GM12878 (cell line): ENCODE measurements at regions not wholly inside any gene's neighbourhood (a gene's known extent, or its start where the extent isn't known, plus 50 kb on each side); places are given as distances from the start of the nearest gene placed in this dataset.

Experiments
- EED ChIP-seq: sonication (generic); IDR thresholded peaks from 2 replicates; pipeline ENCODE4 v1.6.1; 2016; ENCODE audit warnings: antibody characterized with exemption, low read depth
- HCFC1 ChIP-seq: fragments of 150-350 bp; IDR thresholded peaks from 2 replicates; pipeline ENCODE4 v1.6.1; 2014; ENCODE audit warnings: low read length
- RCOR1 ChIP-seq: conservative IDR thresholded peaks from 2 replicates; pipeline ENCODE4 v1.6.1; 2012; ENCODE audit warnings: low read depth, low read length, improper control_type of control experiment
- SIN3A ChIP-seq: IDR thresholded peaks from 2 replicates; pipeline ENCODE4 v1.6.1; 2012; ENCODE audit warnings: low read depth, low read length, improper control_type of control experiment
- SMAD5 ChIP-seq: IDR thresholded peaks from 2 replicates; pipeline ENCODE4 v1.6.1; 2016; ENCODE audit warnings: antibody characterized with exemption, low read depth
- SP1 ChIP-seq: IDR thresholded peaks from one replicate; pipeline ENCODE4 v1.6.1; 2011; ENCODE audit warnings: low read depth, low read length
- TF ChIP-seq, protein P1 (sequence below): IDR thresholded peaks from 2 replicates; pipeline ENCODE4 v1.6.1; 2012; ENCODE audit warnings: improper control_type of control experiment, low read depth, low read length; ENCODE audit not compliant: insufficient replicate concordance
- TF ChIP-seq, protein P2 (sequence below): fragments of 450-650 bp; formaldehyde crosslinking; IDR thresholded peaks from 2 replicates; pipeline ENCODE4 v1.4.0; 2020; ENCODE audit warnings: mild to moderate bottlenecking, moderate library complexity

DNA sequence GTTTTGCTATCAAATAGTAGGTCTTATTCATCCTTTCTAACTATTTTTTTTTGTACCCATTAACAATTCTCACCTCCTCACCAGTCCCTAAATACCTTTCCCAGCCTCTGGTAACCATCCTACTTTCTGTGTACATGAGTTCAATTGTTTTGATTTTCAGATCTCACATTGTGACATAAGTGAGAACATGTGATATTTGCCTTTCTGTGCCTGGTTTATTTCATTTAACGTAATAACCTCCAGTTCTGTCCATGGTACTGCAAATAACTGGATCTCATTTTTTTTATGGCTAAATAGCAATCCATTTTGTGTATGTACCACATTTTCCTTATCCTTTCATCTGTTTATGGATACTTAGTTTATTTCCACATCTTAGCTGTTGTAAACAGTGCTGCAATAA is 181.9 kb upstream of the KIF2B start (continued):
- TF ChIP-seq, protein P1, sequence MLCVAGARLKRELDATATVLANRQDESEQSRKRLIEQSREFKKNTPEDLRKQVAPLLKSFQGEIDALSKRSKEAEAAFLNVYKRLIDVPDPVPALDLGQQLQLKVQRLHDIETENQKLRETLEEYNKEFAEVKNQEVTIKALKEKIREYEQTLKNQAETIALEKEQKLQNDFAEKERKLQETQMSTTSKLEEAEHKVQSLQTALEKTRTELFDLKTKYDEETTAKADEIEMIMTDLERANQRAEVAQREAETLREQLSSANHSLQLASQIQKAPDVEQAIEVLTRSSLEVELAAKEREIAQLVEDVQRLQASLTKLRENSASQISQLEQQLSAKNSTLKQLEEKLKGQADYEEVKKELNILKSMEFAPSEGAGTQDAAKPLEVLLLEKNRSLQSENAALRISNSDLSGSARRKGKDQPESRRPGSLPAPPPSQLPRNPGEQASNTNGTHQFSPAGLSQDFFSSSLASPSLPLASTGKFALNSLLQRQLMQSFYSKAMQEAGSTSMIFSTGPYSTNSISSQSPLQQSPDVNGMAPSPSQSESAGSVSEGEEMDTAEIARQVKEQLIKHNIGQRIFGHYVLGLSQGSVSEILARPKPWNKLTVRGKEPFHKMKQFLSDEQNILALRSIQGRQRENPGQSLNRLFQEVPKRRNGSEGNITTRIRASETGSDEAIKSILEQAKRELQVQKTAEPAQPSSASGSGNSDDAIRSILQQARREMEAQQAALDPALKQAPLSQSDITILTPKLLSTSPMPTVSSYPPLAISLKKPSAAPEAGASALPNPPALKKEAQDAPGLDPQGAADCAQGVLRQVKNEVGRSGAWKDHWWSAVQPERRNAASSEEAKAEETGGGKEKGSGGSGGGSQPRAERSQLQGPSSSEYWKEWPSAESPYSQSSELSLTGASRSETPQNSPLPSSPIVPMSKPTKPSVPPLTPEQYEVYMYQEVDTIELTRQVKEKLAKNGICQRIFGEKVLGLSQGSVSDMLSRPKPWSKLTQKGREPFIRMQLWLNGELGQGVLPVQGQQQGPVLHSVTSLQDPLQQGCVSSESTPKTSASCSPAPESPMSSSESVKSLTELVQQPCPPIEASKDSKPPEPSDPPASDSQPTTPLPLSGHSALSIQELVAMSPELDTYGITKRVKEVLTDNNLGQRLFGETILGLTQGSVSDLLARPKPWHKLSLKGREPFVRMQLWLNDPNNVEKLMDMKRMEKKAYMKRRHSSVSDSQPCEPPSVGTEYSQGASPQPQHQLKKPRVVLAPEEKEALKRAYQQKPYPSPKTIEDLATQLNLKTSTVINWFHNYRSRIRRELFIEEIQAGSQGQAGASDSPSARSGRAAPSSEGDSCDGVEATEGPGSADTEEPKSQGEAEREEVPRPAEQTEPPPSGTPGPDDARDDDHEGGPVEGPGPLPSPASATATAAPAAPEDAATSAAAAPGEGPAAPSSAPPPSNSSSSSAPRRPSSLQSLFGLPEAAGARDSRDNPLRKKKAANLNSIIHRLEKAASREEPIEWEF: no peak
- TF ChIP-seq SIN3A (no peak), RCOR1 (no peak), EED (no peak), SMAD5 (no peak), HCFC1 (no peak), SP1 (no peak)
- TF ChIP-seq, protein P2, sequence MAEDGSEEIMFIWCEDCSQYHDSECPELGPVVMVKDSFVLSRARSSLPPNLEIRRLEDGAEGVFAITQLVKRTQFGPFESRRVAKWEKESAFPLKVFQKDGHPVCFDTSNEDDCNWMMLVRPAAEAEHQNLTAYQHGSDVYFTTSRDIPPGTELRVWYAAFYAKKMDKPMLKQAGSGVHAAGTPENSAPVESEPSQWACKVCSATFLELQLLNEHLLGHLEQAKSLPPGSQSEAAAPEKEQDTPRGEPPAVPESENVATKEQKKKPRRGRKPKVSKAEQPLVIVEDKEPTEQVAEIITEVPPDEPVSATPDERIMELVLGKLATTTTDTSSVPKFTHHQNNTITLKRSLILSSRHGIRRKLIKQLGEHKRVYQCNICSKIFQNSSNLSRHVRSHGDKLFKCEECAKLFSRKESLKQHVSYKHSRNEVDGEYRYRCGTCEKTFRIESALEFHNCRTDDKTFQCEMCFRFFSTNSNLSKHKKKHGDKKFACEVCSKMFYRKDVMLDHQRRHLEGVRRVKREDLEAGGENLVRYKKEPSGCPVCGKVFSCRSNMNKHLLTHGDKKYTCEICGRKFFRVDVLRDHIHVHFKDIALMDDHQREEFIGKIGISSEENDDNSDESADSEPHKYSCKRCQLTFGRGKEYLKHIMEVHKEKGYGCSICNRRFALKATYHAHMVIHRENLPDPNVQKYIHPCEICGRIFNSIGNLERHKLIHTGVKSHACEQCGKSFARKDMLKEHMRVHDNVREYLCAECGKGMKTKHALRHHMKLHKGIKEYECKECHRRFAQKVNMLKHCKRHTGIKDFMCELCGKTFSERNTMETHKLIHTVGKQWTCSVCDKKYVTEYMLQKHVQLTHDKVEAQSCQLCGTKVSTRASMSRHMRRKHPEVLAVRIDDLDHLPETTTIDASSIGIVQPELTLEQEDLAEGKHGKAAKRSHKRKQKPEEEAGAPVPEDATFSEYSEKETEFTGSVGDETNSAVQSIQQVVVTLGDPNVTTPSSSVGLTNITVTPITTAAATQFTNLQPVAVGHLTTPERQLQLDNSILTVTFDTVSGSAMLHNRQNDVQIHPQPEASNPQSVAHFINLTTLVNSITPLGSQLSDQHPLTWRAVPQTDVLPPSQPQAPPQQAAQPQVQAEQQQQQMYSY (CRISPR knock-in tag): no peak
